Naive thymus-derived CD8-positive, alpha-beta T cell (primary cell): ENCODE measurements at regions not wholly inside any gene's neighbourhood (a gene's known extent, or its start where the extent isn't known, plus 50 kb on each side); places are given as distances from the start of the nearest gene placed in this dataset.

ENCODE experiments used
- ATAC-seq, 2 donors: fragments of 150-1000 bp; cut with Tn5 transposase in 1 of 2; sonication (Bioruptor Pico), chemical (Tn5 transposase) in 1 of 2; 1 replicate in 1 of 2; 2 replicates in 1 of 2; pipeline ENCODE4 v1.10.0; 2021; ENCODE audit warnings: mild to moderate bottlenecking in 2 of 2, moderate library complexity in 2 of 2
- POLR2A ChIA-PET: fragments of 350-600 bp; sonication (Branson Sonifier 250); formaldehyde crosslinking; loops from one replicate; lab custom pipeline; 2021; ENCODE audit warnings: antibody characterized with exemption; lab: Charles Lee
- DNase-seq, 10 donors: peaks; one replicate each; pipeline versions ENCODE4 v3.0.0 to v3.0.0-alpha.2; 2020 to 2022
- H3K27ac Mint-ChIP-seq, 10 donors: one replicate each; pipeline ENCODE4 v1.8.0; 2020 to 2022; ENCODE audit warnings: mild to moderate bottlenecking in 10 of 10, mixed read lengths in 10 of 10, moderate library complexity in 4 of 10, inconsistent platforms in 1 of 10
- H3K27me3 Mint-ChIP-seq, 5 donors: one replicate each; pipeline ENCODE4 v1.8.0; 2021 to 2022; ENCODE audit warnings: mixed read lengths in 5 of 5
- H3K36me3 Mint-ChIP-seq, 3 donors: one replicate each; pipeline ENCODE4 v1.8.0; 2020 to 2022; ENCODE audit warnings: mixed read lengths in 3 of 3, mild to moderate bottlenecking in 2 of 3, inconsistent platforms in 1 of 3
- H3K4me1 Mint-ChIP-seq, 4 donors: one replicate each; pipeline ENCODE4 v1.8.0; 2021 to 2022; ENCODE audit warnings: mixed read lengths in 4 of 4
- H3K4me3 Mint-ChIP-seq, 10 donors: one replicate each; pipeline ENCODE4 v1.8.0; 2020 to 2022; ENCODE audit warnings: mild to moderate bottlenecking in 10 of 10, mixed read lengths in 10 of 10, moderate library complexity in 6 of 10, inconsistent platforms in 1 of 10
- H3K9me3 Mint-ChIP-seq, 9 donors: one replicate each; pipeline ENCODE4 v1.8.0; 2020 to 2022; ENCODE audit warnings: mixed read lengths in 9 of 9, mild to moderate bottlenecking in 3 of 9, inconsistent platforms in 1 of 9, moderate library complexity in 1 of 9

- H3K4me3 Mint-ChIP-seq: no peak overlapping the region
- H3K4me1 Mint-ChIP-seq: peaks cover 0 to 14% (median 4%) of the 10 kb centered on the region in 4 donors
- peaks cover 0 to 12% (median 4%) of the 10 kb centered on the region in 3 donors for H3K36me3 Mint-ChIP-seq
- H3K27me3 Mint-ChIP-seq: peaks cover 10 to 32% (median 14%) of the 10 kb centered on the region in 5 donors
- ATAC-seq (no peak), DNase-seq (no peak)
- H3K9me3 Mint-ChIP-seq: peaks cover 0 to 20% (median 2%) of the 10 kb centered on the region in 9 donors
- no peak overlapping the region for H3K27ac Mint-ChIP-seq
- POLR2A ChIA-PET: no interaction called here
These were observed 150.2 kb upstream of the TBCA start for GRCh38 chr5:77926337-77926736.

DNA sequence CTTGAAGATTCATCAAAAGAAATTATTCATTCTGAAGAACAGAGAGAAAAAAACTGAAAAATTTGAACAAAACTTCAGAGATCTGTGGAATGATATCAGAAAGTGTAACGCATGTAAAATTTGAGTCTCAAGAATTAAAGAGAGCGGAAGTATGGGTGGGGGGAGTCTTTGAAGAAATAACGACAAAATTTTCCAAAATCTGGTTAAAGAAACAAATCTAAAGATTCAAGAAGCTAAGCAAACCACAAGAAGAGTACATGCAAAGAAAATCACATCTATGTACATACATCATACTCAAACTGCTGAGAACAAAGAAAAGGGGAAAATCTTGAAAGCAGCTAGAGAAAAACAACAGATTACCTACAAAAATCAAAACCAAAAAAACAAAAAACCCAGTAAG, 149.4 kb upstream of the TBCA start:
- peak overlapping the region in 1 of 10 donors; percentile 44 for H3K4me3 Mint-ChIP-seq
- peak overlapping the region in 5 of 10 donors; percentile 1 to 43 (median 17) for H3K27ac Mint-ChIP-seq
- H3K27me3 Mint-ChIP-seq: peaks cover 9 to 32% (median 14%) of the 10 kb centered on the region in 5 donors
- peaks cover 0 to 14% (median 4%) of the 10 kb centered on the region in 4 donors for H3K4me1 Mint-ChIP-seq
- POLR2A ChIA-PET: interaction anchor here (0.6 kb wide), 1 partner anchor 36 kb away, joined by 3 read pairs; no protein-coding TSS in a partner anchor
- H3K9me3 Mint-ChIP-seq: peaks cover 0 to 20% (median 2%) of the 10 kb centered on the region in 9 donors
- DNase-seq (peak in 1 of 10 donors; percentile 29), ATAC-seq (peak; percentile 23 to 32)
- H3K36me3 Mint-ChIP-seq: peaks cover 0 to 12% (median 4%) of the 10 kb centered on the region in 3 donors

DNA sequence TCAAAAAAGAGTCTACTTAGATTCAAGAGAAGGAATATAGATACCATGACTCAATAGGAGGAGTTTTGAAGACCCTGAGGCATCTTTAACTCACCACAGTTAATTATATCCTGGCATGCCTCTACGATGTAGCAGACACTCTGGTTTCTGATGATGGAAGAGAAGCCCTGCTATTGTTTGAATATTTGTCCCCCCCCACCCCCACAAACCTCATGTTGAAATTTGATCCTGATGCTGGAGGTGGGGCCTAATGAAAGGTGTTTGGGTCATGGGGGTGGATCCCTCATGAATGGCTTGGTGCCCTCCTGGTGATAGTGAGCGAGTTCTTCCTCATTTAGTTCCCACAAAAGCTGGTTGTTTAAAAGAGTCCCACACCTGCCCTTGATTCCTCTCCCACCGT, 147.9 kb upstream of the TBCA start:
- Mint-ChIP-seq H3K27ac (no peak overlapping the region), H3K4me1 (peaks cover 0 to 14% (median 4%) of the 10 kb centered on the region in 4 donors), H3K4me3 (no peak overlapping the region), H3K36me3 (peaks cover 0 to 12% (median 4%) of the 10 kb centered on the region in 3 donors), H3K9me3 (peaks cover 0 to 20% (median 2%) of the 10 kb centered on the region in 9 donors), H3K27me3 (peaks cover 7 to 27% (median 12%) of the 10 kb centered on the region in 5 donors)
- POLR2A ChIA-PET: no interaction called here
- DNase-seq: no peak
- no peak for ATAC-seq

- Mint-ChIP-seq H3K27ac (no peak overlapping the region), H3K36me3 (peaks cover 0 to 12% (median 4%) of the 10 kb centered on the region in 3 donors), H3K9me3 (peaks cover 0 to 20% (median 2%) of the 10 kb centered on the region in 9 donors)
These were observed 147.5 kb upstream of the TBCA start for GRCh38 chr5:77923666-77924065.

DNA sequence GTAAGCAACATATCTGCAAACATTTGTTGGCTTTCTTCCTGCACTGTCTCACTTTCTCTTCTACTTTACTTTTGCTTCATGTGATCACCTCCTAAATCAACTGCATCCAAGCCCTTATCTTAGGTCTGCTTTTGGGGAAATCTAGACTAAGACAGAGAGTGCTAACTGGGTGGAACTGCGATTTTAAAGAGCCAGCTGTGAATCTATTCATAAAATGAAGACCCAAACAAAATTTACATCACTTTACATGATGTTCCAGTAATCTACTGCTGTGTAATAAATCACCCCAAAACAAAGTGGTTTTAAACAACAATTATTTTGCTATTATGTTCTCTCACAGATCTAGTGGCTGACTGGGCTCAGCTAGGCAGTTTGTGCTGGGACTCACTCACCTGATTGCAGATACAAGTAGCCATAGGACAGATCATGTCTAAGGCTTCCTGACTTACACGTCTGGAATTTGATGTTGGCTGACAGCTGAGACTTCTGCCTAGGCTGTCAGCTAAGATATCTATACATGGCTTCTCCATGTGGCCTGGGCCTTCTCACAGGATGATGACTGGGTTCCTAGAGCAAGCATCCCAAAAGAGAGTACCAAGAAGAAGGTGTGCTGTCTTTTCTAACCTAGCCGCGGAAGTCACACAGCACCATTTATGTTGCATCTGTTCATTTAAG, 145.1 kb upstream of the TBCA start:
- Mint-ChIP-seq H3K27me3 (peaks cover 0 to 15% (median 3%) of the 10 kb centered on the region in 5 donors), H3K4me3 (no peak overlapping the region), H3K9me3 (peaks cover 0 to 14% (median 0%) of the 10 kb centered on the region in 9 donors), H3K4me1 (peaks cover 0 to 14% (median 4%) of the 10 kb centered on the region in 4 donors), H3K36me3 (peaks cover 0 to 7% (median 0%) of the 10 kb centered on the region in 3 donors), H3K27ac (no peak overlapping the region)
- DNase-seq: no peak
- POLR2A ChIA-PET: no interaction called here
- ATAC-seq: no peak

More at GRCh38 chr5:77923666-77924065, 147.5 kb upstream of the TBCA start:
- POLR2A ChIA-PET: no interaction called here
- peaks cover 0 to 14% (median 4%) of the 10 kb centered on the region in 4 donors for H3K4me1 Mint-ChIP-seq
- H3K4me3 Mint-ChIP-seq: no peak overlapping the region
- no peak for ATAC-seq
- H3K27me3 Mint-ChIP-seq: peaks cover 7 to 23% (median 12%) of the 10 kb centered on the region in 5 donors
- DNase-seq: no peak

- Mint-ChIP-seq H3K4me3 (no peak overlapping the region), H3K36me3 (peaks cover 0 to 3% (median 0%) of the 10 kb centered on the region in 3 donors), H3K9me3 (peaks cover 0 to 8% (median 0%) of the 10 kb centered on the region in 9 donors), H3K4me1 (peaks cover 0 to 8% (median 2%) of the 10 kb centered on the region in 4 donors), H3K27me3 (peaks cover 0 to 15% (median 2%) of the 10 kb centered on the region in 5 donors), H3K27ac (no peak overlapping the region)
- POLR2A ChIA-PET: no interaction called here
- no peak for ATAC-seq
- no peak for DNase-seq
These were observed 144.4 kb upstream of the TBCA start for GRCh38 chr5:77920359-77921058.

DNA sequence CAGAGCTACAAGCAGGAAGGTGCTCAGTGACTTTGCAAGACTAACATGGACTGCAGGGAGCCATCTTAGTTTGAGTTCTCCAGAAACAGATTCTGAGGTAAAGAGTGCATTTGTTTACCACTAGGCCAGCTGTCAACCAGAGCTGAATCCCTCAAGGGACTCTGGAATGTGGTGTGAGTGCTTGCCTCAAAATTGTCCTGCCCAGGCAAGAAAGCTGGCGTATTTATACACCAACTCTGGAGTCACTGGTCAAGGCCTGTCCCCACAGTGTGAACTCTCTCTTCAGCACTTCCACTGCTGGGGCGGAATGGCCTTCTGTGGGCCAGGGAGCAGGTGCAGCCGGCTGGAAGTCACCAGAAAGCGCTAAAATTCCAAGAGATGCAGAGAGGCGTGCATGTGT, 139.2 kb upstream of the TBCA start:
- peaks cover 10 to 29% (median 14%) of the 10 kb centered on the region in 5 donors for H3K27me3 Mint-ChIP-seq
- peaks cover 0 to 20% (median 6%) of the 10 kb centered on the region in 9 donors for H3K9me3 Mint-ChIP-seq
- POLR2A ChIA-PET: no interaction called here
- no peak for DNase-seq
- no peak overlapping the region for H3K4me3 Mint-ChIP-seq
- peaks cover 0 to 15% (median 4%) of the 10 kb centered on the region in 3 donors for H3K36me3 Mint-ChIP-seq
- H3K4me1 Mint-ChIP-seq: no peaks in the 10 kb centered on the region
- H3K27ac Mint-ChIP-seq: no peak overlapping the region
- ATAC-seq: no peak

- H3K4me3 Mint-ChIP-seq: no peak overlapping the region
- POLR2A ChIA-PET: no interaction called here
- H3K4me1 Mint-ChIP-seq: no peaks in the 10 kb centered on the region
- H3K36me3 Mint-ChIP-seq: peaks cover 0 to 15% (median 4%) of the 10 kb centered on the region in 3 donors
- ATAC-seq: no peak
- H3K27me3 Mint-ChIP-seq: peaks cover 10 to 29% (median 18%) of the 10 kb centered on the region in 5 donors
- H3K27ac Mint-ChIP-seq: no peak overlapping the region
- DNase-seq: no peak
- H3K9me3 Mint-ChIP-seq: peaks cover 0 to 20% (median 6%) of the 10 kb centered on the region in 9 donors
These were observed 136.6 kb upstream of the TBCA start for GRCh38 chr5:77912721-77913120.

- peaks cover 0 to 15% (median 4%) of the 10 kb centered on the region in 3 donors for H3K36me3 Mint-ChIP-seq
- H3K27me3 Mint-ChIP-seq: peaks cover 10 to 38% (median 26%) of the 10 kb centered on the region in 5 donors
- peaks cover 0 to 20% (median 6%) of the 10 kb centered on the region in 9 donors for H3K9me3 Mint-ChIP-seq
- ATAC-seq: no peak
- H3K4me1 Mint-ChIP-seq: peaks cover 0 to 1% (median 0%) of the 10 kb centered on the region in 4 donors
- POLR2A ChIA-PET: no interaction called here
- H3K27ac Mint-ChIP-seq: no peak overlapping the region
- DNase-seq: no peak
- H3K4me3 Mint-ChIP-seq: no peak overlapping the region
These were observed 134.6 kb upstream of the TBCA start for GRCh38 chr5:77910602-77911188.

DNA sequence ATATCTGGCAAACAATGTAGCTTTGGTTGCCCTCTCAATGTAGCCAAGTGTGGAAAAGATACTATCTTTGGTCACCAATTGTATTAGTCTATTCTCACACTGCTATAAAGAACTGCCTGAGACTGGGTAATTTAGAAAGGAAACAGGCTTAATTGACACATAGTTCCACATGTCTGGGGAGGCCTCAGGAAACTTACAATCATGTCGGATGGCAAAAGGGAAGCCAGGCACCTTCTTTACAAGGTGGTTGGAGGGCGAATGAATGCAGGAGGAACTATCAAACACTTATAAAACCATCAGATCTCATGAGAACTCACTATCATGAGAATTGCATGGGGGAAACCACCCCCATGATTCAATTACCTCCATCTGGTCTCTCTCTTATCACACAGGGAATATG, 133.1 kb upstream of the TBCA start:
- Mint-ChIP-seq H3K9me3 (peaks cover 0 to 7% (median 2%) of the 10 kb centered on the region in 9 donors), H3K27me3 (peaks cover 7 to 45% (median 21%) of the 10 kb centered on the region in 5 donors), H3K27ac (no peak overlapping the region), H3K36me3 (peaks cover 0 to 8% (median 0%) of the 10 kb centered on the region in 3 donors), H3K4me3 (no peak overlapping the region), H3K4me1 (peaks cover 0 to 1% (median 0%) of the 10 kb centered on the region in 4 donors)
- POLR2A ChIA-PET: no interaction called here
- DNase-seq: no peak
- no peak for ATAC-seq

- no peak for DNase-seq
- H3K9me3 Mint-ChIP-seq: peaks cover 0 to 3% (median 0%) of the 10 kb centered on the region in 9 donors
- POLR2A ChIA-PET: no interaction called here
- H3K36me3 Mint-ChIP-seq: peaks cover 0 to 3% (median 0%) of the 10 kb centered on the region in 3 donors
- H3K27ac Mint-ChIP-seq: no peak overlapping the region
- H3K27me3 Mint-ChIP-seq: peaks cover 5 to 41% (median 18%) of the 10 kb centered on the region in 5 donors
- ATAC-seq: no peak
- H3K4me1 Mint-ChIP-seq: peaks cover 0 to 1% (median 0%) of the 10 kb centered on the region in 4 donors
- H3K4me3 Mint-ChIP-seq: no peak overlapping the region
These were observed 132.6 kb upstream of the TBCA start for GRCh38 chr5:77908787-77909186.

- POLR2A ChIA-PET: no interaction called here
- no peaks in the 10 kb centered on the region for H3K36me3 Mint-ChIP-seq
- ATAC-seq: no peak
These were observed 131.6 kb upstream of the TBCA start for GRCh38 chr5:77907786-77908185.

More at GRCh38 chr5:77907786-77908185, 131.6 kb upstream of the TBCA start:
- H3K4me3 Mint-ChIP-seq: no peak overlapping the region
- no peak for DNase-seq
- no peaks in the 10 kb centered on the region for H3K9me3 Mint-ChIP-seq
- peaks cover 0 to 1% (median 0%) of the 10 kb centered on the region in 4 donors for H3K4me1 Mint-ChIP-seq
- no peak overlapping the region for H3K27ac Mint-ChIP-seq
- peaks cover 3 to 31% (median 15%) of the 10 kb centered on the region in 5 donors for H3K27me3 Mint-ChIP-seq
